Inflammatory macrophage treated with lipopolysaccharide for 4 hours (primary cell): ENCODE measurements at regions not wholly inside any gene's neighbourhood (a gene's known extent, or its start where the extent isn't known, plus 50 kb on each side); places are given as distances from the start of the nearest gene placed in this dataset.
"Not testable (repeated sequence)": the region's sequence is repeated elsewhere in the genome, so short reads cannot be mapped to it uniquely, and the experiment has no call there.

Experiments
- DNase-seq: peaks from one replicate; pipeline ENCODE4 v3.0.0-alpha.2; 2020

- DNase-seq: no peak
These were observed 114.7 kb upstream of the MAN2A1 start for GRCh38 chr5:109574985-109575384.

- no peak for DNase-seq
These were observed 116.0 kb upstream of the MAN2A1 start for GRCh38 chr5:109573766-109574165.

GRCh38 chr5:109573256-109573655 is 116.5 kb upstream of the MAN2A1 start:
- DNase-seq: no peak

- DNase-seq: no peak
These were observed 117.9 kb upstream of the MAN2A1 start for GRCh38 chr5:109571785-109572184.

- no peak for DNase-seq
These were observed 119.3 kb upstream of the MAN2A1 start for GRCh38 chr5:109570362-109570874.

GRCh38 chr5:109567374-109568044 is 122.2 kb upstream of the MAN2A1 start:
- DNase-seq: no peak

- no peak for DNase-seq
These were observed 123.4 kb upstream of the MAN2A1 start for GRCh38 chr5:109566361-109566760.

GRCh38 chr5:109563739-109564138 is 126.0 kb upstream of the MAN2A1 start:
- peak; percentile 73 for DNase-seq

- DNase-seq: no peak
These were observed 126.5 kb upstream of the MAN2A1 start for GRCh38 chr5:109563189-109563588.

GRCh38 chr5:109562441-109562840 is 127.3 kb upstream of the MAN2A1 start:
- no peak for DNase-seq

GRCh38 chr5:109561447-109561846 is 128.3 kb upstream of the MAN2A1 start:
- DNase-seq: no peak

- no peak for DNase-seq
These were observed 129.2 kb upstream of the MAN2A1 start for GRCh38 chr5:109560554-109560953.

- DNase-seq: no peak
These were observed 130.8 kb upstream of the MAN2A1 start for GRCh38 chr5:109558952-109559351.

GRCh38 chr5:109558364-109558763 is 131.4 kb upstream of the MAN2A1 start:
- no peak for DNase-seq

- peak; percentile 44 for DNase-seq
These were observed 135.9 kb upstream of the MAN2A1 start for GRCh38 chr5:109553846-109554245.

GRCh38 chr5:109551234-109551633 is 138.5 kb upstream of the MAN2A1 start:
- DNase-seq: not testable (repeated sequence)

- no peak for DNase-seq
These were observed 139.7 kb upstream of the MAN2A1 start for GRCh38 chr5:109550077-109550476.

GRCh38 chr5:109546461-109546860 is 136.7 kb upstream of the PJA2 start:
- DNase-seq: no peak

- DNase-seq: not testable (repeated sequence)
These were observed 135.1 kb upstream of the PJA2 start for GRCh38 chr5:109544873-109545272.

- DNase-seq: not testable (repeated sequence)
These were observed 128.9 kb upstream of the PJA2 start for GRCh38 chr5:109538692-109539091.

- not testable (repeated sequence) for DNase-seq
These were observed 125.3 kb upstream of the PJA2 start for GRCh38 chr5:109535090-109535489.

GRCh38 chr5:109533751-109534272 is 124.0 kb upstream of the PJA2 start:
- DNase-seq: no peak

- no peak for DNase-seq
These were observed 123.1 kb upstream of the PJA2 start for GRCh38 chr5:109532773-109533364.

GRCh38 chr5:109531262-109531661 is 121.5 kb upstream of the PJA2 start:
- DNase-seq: no peak
